ENCODE measurements at regions not wholly inside any gene's neighbourhood (a gene's known extent, or its start where the extent isn't known, plus 50 kb on each side); places are given as distances from the start of the nearest gene placed in this dataset.

GRCh38 chr13:75103976-75104375 is 378.0 kb downstream of the TBC1D4 start (continued):
- TF ChIP-seq CTCF (conservative IDR thresholded peaks at IDR 0.05; ENCODE audit: low read depth in 2 of 2) = no peak
- TF ChIP-seq ETS1 (IDR thresholded peaks at IDR 0.05) = no peak
- TF ChIP-seq STAT1 (IDR thresholded peaks at IDR 0.05; ENCODE audit: unreplicated experiment) = no peak
- no peak for TF ChIP-seq EZH2 (IDR thresholded peaks at IDR 0.05; ENCODE audit: low read depth, unreplicated experiment)
- no peak for TF ChIP-seq NANOG (IDR thresholded peaks at IDR 0.05; ENCODE audit: borderline replicate concordance)
- TF ChIP-seq JUNB (IDR thresholded peaks at IDR 0.05; ENCODE audit: unreplicated experiment) = no peak
- no peak for TF ChIP-seq POLR2AphosphoS5 (IDR thresholded peaks at IDR 0.05; ENCODE audit: low read depth)

- Histone ChIP-seq H3K9me2 (ENCODE audit: insufficient read depth) (no peaks in the 10 kb centered on the region), H3F3A (replicated peaks; ENCODE audit: low read depth) (no peaks in the 10 kb centered on the region), H3K4me3 (no peak overlapping the region), H3K27ac (ENCODE audit: low read depth) (no peak overlapping the region), H3K36me3 (ENCODE audit: insufficient read depth) (no peaks in the 10 kb centered on the region), H3K4me1 (ENCODE audit: insufficient read depth) (no peaks in the 10 kb centered on the region; the same call in 1 of the 2 replicates), H3K4me2 (no peak overlapping the region), H3K27me3 (ENCODE audit: insufficient read depth) (no peaks in the 10 kb centered on the region), H4K20me1 (replicated peaks; ENCODE audit: insufficient read depth) (no peaks in the 10 kb centered on the region), H3K79me2 (replicated peaks; ENCODE audit: insufficient read depth) (no peaks in the 10 kb centered on the region), H2AFZ (no peak overlapping the region; the same call in 1 of the 2 replicates)
- Mint-ChIP-seq H3K27me3 (ENCODE audit: insufficient read depth, low read depth, poor library complexity) (peaks cover 2% of the 10 kb centered on the region), H3K9me3 (no peaks in the 10 kb centered on the region), H3K36me3 (ENCODE audit: low read depth) (no peaks in the 10 kb centered on the region), H3K4me1 (peaks cover 4% of the 10 kb centered on the region; the same call in 2 of the 3 replicates), H3K27ac (0 out of 2 replicates have a peak overlapping the region, but pooled peaks have one; percentile 31), H3K4me3 (no peak overlapping the region)
- ATAC-seq (peak; percentile 78), DNase-seq (ENCODE audit: low spot score) (peak; percentile 36)
- no peak for TF ChIP-seq ZNF462 (CRISPR knock-in tag; IDR thresholded peaks at IDR 0.05)
Observed at GRCh38 chr13:75102001-75102716, 379.8 kb downstream of the TBC1D4 start.
